ENCODE measurements at regions not wholly inside any gene's neighbourhood (a gene's known extent, or its start where the extent isn't known, plus 50 kb on each side); places are given as distances from the start of the nearest gene placed in this dataset.

- TF ChIP-seq CTCF (IDR thresholded peaks at IDR 0.05) = no peak
These were observed 192.7 kb downstream of the GABRG1 start for GRCh38 chr4:45931154-45931553.

- TF ChIP-seq CTCF (IDR thresholded peaks at IDR 0.05) = no peak
These were observed 196.2 kb downstream of the GABRG1 start for GRCh38 chr4:45927641-45928040.

GRCh38 chr4:45925809-45926208 lies 198.0 kb downstream of the GABRG1 start:
- no peak for TF ChIP-seq CTCF (IDR thresholded peaks at IDR 0.05)

GRCh38 chr4:45920861-45921260 lies 203.0 kb downstream of the GABRG1 start:
- TF ChIP-seq CTCF (IDR thresholded peaks at IDR 0.05) = no peak

GRCh38 chr4:45910511-45910910 lies 213.3 kb downstream of the GABRG1 start:
- no peak for TF ChIP-seq CTCF (IDR thresholded peaks at IDR 0.05)

GRCh38 chr4:45897946-45898585 lies 225.8 kb downstream of the GABRG1 start:
- TF ChIP-seq CTCF (IDR thresholded peaks at IDR 0.05) = no peak

GRCh38 chr4:45883421-45883820 lies 240.4 kb downstream of the GABRG1 start:
- TF ChIP-seq CTCF (IDR thresholded peaks at IDR 0.05) = no peak
